ENCODE measurements at regions not wholly inside any gene's neighbourhood (a gene's known extent, or its start where the extent isn't known, plus 50 kb on each side); places are given as distances from the start of the nearest gene placed in this dataset.

- no peak for DNase-seq (ENCODE audit: low spot score)
Measured at GRCh38 chr20:11832397-11832796, 85.3 kb upstream of the BTBD3 start.

- no peak for DNase-seq (ENCODE audit: low spot score)
Measured at GRCh38 chr20:11832851-11833250, 84.8 kb upstream of the BTBD3 start.

GRCh38 chr20:11833825-11834224, 83.9 kb upstream of the BTBD3 start:
- DNase-seq (ENCODE audit: low spot score): no peak

GRCh38 chr20:11838076-11838636, 79.5 kb upstream of the BTBD3 start:
- DNase-seq (ENCODE audit: low spot score): no peak

GRCh38 chr20:11841972-11842461, 75.7 kb upstream of the BTBD3 start:
- DNase-seq (ENCODE audit: low spot score): no peak

- DNase-seq (ENCODE audit: low spot score): no peak
Measured at GRCh38 chr20:11843289-11843688, 74.4 kb upstream of the BTBD3 start.

GRCh38 chr20:11844691-11845090, 73.0 kb upstream of the BTBD3 start:
- no peak for DNase-seq (ENCODE audit: low spot score)

- DNase-seq (ENCODE audit: low spot score): no peak
Measured at GRCh38 chr20:11845340-11845739, 72.4 kb upstream of the BTBD3 start.

- no peak for DNase-seq (ENCODE audit: low spot score)
Measured at GRCh38 chr20:11846131-11846530, 71.6 kb upstream of the BTBD3 start.

- no peak for DNase-seq (ENCODE audit: low spot score)
Measured at GRCh38 chr20:11847827-11848226, 69.9 kb upstream of the BTBD3 start.

GRCh38 chr20:11849270-11849915, 68.3 kb upstream of the BTBD3 start:
- DNase-seq (ENCODE audit: low spot score): no peak

- no peak for DNase-seq (ENCODE audit: low spot score)
Measured at GRCh38 chr20:11849976-11850670, 67.6 kb upstream of the BTBD3 start.

GRCh38 chr20:11850901-11851300, 66.8 kb upstream of the BTBD3 start:
- DNase-seq (ENCODE audit: low spot score): peak; percentile 68

- DNase-seq (ENCODE audit: low spot score): no peak
Measured at GRCh38 chr20:11851646-11852045, 66.0 kb upstream of the BTBD3 start.

- no peak for DNase-seq (ENCODE audit: low spot score)
Measured at GRCh38 chr20:11852189-11852588, 65.5 kb upstream of the BTBD3 start.

- DNase-seq (ENCODE audit: low spot score): peak; percentile 34
Measured at GRCh38 chr20:11852811-11853210, 64.9 kb upstream of the BTBD3 start.

GRCh38 chr20:11853359-11853758, 64.3 kb upstream of the BTBD3 start:
- no peak for DNase-seq (ENCODE audit: low spot score)

GRCh38 chr20:11861479-11861878, 56.2 kb upstream of the BTBD3 start:
- no peak for DNase-seq (ENCODE audit: low spot score)

GRCh38 chr20:11867291-11867919, 50.3 kb upstream of the BTBD3 start:
- DNase-seq (ENCODE audit: low spot score): no peak

Measured in COLO829 (cell line).